Daoy (cell line): ENCODE measurements at regions not wholly inside any gene's neighbourhood (a gene's known extent, or its start where the extent isn't known, plus 50 kb on each side); places are given as distances from the start of the nearest gene placed in this dataset.

Experiments
- DNase-seq: peaks from one replicate; pipeline ENCODE4 v3.0.0-alpha.2; 2015; ENCODE audit warnings: low read depth

DNA sequence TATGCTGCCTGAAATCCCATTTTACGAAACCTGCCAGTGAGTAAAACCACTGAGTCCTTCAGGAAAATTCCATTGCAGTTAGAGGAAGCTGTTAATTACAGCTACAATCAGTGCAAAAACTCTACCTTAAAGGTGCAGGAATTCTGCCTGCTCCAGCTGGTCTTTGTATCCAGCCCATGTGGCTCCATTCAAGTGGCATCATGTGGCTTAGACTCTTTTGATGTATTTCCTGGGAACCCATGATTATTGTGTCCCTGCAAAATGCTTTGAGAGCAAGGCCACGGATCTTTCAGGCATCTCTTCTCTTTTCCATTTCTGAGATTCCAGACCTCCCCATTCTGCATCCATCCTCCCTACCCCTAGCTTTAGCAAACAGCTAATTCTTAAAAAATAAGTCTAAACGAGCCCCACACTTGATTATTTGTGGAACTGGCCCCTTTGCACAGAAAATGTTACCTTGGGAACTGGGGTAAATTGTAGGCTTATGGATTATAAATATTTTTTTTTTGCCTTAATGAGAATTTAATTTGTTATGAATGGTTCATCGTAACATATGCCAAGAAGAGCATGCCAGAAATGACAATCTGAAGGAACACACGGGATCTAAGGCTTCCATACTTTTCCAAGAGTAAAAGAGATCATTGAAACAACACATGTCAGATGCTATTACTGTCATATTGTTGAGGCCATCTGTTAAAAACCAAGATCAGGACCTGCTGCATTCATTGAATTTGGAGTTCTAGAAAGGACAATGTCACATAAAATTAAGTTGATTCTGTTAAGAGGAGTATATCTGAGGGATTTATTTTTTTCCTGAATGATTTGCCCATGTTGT is 144.6 kb downstream of the TPH2 start:
- no peak for DNase-seq

- DNase-seq: no peak
These were observed 145.4 kb downstream of the TPH2 start for GRCh38 chr12:72084061-72084460.

DNA sequence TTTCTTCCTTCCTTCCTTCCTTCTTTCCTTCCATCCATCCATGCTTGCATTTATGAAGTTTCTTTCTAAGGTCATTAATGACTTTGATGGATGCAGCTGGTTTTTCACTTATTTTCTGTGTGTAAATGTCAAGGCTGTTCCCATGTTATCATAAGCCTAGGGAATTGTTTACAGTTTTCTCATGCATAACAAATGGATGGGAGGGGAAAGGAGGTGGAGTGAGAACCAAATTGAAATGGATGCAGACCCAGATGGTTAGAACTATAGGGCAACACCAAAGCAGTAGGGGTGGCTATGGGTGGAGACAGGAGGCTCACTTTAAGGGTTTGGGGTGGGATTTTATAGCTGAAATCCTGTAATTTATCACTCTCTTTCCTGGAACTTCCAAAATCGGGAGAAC is 146.2 kb downstream of the TPH2 start:
- DNase-seq: no peak

- DNase-seq: no peak
These were observed 151.0 kb downstream of the TPH2 start for GRCh38 chr12:72089678-72090077.

GRCh38 chr12:72093424-72093823 is 154.8 kb downstream of the TPH2 start:
- DNase-seq: no peak

GRCh38 chr12:72093930-72094329 is 155.3 kb downstream of the TPH2 start:
- no peak for DNase-seq

DNA sequence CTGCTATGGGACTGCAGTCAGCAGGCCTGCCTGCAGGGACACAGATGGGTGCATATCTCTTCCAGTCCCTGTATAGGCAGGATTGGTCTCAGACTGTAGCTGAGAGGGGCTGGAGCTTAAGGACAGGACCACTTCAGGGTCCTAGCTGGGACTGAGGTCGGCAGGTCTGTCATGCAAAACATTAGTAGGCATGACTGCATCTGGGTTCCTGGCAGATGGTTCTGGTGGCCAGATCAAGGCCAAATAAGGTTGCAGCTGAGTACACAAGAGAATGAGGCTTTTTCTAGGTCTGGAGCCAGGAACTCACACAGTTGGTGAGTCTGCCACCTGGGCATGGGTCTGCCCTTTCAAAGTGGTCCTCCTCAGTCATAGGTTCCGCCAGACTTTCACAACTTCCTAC is 155.8 kb downstream of the TPH2 start:
- DNase-seq: no peak

DNA sequence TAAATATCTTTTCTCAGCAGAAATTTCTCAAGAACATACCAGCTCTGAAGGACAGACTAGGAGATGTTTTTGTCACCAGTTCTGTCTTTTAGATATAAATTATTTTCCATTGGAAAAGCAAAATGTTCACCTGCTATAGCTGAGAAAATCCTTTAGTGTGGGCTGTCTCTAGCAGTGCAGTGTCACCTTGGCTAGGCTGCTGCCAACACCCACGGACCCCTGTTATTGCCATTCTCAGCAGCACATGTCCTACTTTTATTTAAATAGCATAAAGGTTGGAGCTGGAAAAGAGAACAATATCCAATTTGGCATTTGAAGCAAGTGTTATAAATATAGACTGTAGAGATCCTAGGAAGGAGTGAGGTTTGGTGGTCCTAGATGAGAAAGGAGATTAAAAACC is 156.4 kb downstream of the TPH2 start:
- DNase-seq: no peak

GRCh38 chr12:72098622-72099021 is 160.0 kb downstream of the TPH2 start:
- DNase-seq: peak; percentile 6

DNA sequence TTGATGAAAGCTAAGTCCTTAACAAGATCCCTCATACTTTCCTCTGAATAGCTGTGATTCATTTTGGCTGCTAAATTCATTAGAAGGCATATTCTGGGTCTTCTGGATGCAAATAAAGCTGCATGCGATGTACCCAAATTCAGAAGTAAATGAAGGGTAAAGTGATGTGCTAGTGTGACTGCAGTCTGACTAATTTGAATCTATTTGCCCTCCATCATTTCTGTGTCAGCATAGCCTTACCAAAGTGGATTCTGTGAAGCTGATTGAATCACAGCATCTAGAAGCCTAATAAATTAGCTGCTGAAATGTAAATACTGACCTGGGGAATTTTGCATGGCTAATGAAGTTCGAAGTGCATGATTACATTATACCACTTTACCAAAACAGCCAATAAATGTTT is 162.2 kb downstream of the TPH2 start:
- DNase-seq: no peak

DNA sequence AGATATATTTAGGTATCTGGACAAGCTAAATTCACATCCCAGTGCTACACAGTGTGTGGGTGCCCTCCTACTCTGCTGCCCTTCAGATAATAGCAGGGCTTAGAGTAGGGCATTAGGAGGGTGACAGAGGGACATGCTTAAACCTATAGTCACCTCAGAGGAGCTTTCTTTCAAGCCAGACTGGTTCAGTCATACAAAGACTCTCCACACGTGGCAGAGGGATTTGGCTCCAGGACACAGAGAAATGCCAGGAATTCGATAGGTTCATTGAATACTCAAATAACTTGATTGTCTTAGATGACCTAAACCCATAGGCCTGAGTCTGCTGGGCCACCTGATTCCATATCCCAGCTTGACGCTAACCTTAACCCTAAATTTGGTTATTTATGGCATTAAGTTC is 163.5 kb downstream of the TPH2 start:
- DNase-seq: no peak

DNA sequence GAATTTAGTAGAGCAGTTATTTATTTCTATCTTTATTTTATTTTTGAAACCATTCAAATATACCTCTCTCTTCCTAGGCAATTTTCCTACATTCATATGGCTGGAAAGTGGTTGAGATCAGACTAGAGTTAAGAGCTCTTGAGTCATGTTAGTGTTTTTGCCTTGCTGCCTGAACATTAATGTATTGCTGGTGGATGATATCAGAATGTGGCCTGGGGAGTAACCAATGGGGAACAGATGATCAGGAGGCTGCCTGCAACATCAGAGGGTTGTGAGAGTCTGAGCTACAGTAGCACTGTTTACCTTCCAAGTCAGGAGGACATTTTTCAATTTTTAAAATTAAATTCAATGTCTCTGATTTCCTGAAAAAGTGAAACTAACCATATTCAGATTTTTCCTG is 166.3 kb upstream of the TRHDE start:
- DNase-seq: no peak

GRCh38 chr12:72110937-72111650 is 161.1 kb upstream of the TRHDE start:
- no peak for DNase-seq

DNA sequence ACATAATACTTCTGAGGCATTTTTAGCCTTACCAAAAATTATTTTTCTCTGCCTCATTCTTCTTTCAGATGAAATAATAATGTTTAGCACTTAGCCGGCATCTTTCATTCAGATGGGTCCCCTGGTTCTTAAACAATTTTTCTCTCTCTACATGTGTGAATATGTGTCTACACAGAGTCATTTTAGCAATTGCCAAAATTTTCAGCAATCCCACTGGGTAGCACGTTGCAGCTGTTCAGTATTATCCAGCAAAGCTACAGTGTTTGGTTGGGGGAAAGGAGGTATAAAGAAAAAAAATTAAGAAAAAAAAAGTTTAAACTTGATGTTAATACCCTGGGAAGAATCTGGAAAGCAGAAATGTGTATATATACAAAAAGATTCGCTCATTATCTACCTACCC is 160.5 kb upstream of the TRHDE start:
- no peak for DNase-seq

DNA sequence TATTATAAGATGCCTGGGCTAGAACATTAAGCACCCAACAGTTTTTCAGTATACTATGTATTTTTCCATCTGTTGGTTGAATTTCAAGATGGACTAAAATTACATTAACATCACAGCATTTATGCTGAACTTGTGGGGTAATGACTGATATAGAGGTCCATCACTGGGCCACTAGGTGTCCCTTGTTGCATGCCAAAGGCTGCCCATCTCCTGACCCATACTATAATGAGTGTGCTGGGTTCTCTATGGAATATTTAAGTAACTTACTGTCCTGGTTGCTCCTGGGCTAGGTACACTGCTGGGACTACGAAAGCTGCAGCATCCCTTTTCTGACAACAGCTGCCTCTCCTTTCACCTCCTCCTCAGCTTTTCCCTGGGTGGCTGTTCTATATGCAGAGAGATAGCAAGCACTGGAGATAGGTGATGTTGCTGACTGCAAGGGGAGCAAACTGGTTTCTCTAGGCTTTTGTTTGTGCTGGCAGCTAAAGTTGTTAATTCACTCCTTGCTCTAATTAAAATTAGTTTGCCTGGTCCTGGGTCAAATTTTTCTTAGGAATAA is 138.6 kb upstream of the TRHDE start:
- no peak for DNase-seq

- DNase-seq: no peak
These were observed 137.7 kb upstream of the TRHDE start for GRCh38 chr12:72134246-72135020.

- no peak for DNase-seq
These were observed 137.2 kb upstream of the TRHDE start for GRCh38 chr12:72135021-72135301.

- no peak for DNase-seq
These were observed 135.4 kb upstream of the TRHDE start for GRCh38 chr12:72136792-72137191.

GRCh38 chr12:72139411-72139810 is 132.8 kb upstream of the TRHDE start:
- DNase-seq: no peak

DNA sequence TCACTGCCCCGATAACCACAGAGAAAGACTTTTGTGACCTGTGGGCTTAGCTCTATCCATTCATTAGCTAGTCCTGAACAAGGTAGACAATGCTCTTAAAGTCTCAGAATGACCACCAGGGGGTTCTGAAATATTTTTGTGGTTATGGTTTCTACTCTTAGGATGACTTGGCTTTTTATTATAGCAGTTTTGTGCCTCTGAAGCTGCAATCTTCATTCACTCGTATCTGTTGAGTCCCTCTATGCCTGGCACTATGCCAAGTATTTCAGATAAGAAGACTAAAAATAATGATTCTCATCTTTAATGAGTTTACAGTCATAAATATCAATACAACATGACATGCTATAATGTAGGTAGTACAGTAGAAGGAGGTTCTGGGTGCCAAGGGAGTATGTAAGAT is 130.8 kb upstream of the TRHDE start:
- no peak for DNase-seq

DNA sequence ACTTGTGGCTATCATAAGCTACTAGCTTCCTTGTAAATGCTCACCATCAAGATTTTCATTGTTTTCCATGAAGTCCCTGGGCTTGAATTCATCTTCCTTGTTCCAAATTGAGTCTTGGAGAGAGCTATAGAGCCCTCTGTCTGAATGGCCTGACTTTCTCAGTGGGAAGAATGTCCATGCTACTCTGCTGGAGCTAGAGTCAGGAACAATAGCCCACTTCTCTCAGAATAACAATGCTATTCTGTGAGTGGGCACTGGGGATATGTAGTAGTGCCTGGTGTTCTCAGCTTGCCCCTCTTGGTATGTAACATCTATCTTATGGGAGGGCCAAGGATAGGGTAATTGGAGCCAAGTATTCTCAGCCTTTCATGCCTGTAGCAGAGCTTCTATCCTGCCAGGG is 127.6 kb upstream of the TRHDE start:
- no peak for DNase-seq

DNA sequence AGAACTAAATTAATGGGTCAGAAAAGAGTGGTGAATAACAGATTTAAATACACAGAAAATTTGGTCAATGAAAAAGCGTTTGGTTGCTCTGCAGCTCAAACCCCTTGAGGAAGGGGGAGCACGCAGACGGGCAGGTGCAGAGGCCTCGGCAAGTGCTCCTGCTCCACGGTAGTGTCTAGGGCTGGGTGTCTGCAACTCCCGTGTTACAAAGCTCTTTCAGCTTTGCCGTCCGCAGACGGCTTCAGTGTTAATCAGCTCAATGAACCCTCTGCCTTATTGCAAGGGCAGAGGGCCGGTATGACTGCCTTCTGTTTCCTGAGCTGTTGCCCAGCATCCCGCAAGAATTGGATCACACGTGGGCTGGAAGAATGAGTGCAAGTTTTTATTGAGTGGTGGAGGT is 125.7 kb upstream of the TRHDE start:
- DNase-seq: no peak

DNA sequence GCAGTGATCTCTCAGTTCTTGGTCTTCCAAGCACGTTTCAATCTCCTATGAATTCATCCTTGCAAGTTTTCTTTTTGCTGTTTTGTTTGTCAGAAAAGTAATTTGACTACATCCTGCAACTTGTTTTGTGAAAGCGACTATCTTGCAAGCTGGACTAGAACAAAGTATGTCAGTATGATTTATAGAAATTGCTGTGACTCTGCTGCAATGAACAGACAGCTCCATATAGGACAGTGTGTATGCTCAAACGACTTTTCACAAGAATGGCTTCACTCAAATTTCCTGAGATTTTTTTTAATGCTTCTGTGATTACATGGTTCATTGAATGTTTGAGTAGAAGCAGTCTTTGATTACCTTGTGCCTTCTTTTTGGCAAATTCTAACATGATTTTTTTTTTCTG is 123.5 kb upstream of the TRHDE start:
- no peak for DNase-seq
